ENCODE measurements at regions not wholly inside any gene's neighbourhood (a gene's known extent, or its start where the extent isn't known, plus 50 kb on each side); places are given as distances from the start of the nearest gene placed in this dataset.
A peak's percentile ranks its signal among the peaks of the same experiment; 100 is the strongest.

- FAIRE-seq: no peak
- DNase-seq (ENCODE audit: insufficient read length, low spot score): no peak
- TF ChIP-seq POLR2A (IDR thresholded peaks at IDR 0.05; ENCODE audit: low read depth, low read length): no peak
These were observed 65.3 kb downstream of the METRNL start for GRCh38 chr17:83144421-83145357.

GRCh38 chr17:83145358-83145738 is 65.9 kb downstream of the METRNL start:
- no peak for TF ChIP-seq POLR2A (IDR thresholded peaks at IDR 0.05; ENCODE audit: low read depth, low read length)
- no peak for DNase-seq (ENCODE audit: insufficient read length, low spot score)
- no peak for FAIRE-seq

- FAIRE-seq (no peak), DNase-seq (ENCODE audit: insufficient read length, low spot score) (no peak)
- no peak for TF ChIP-seq POLR2A (IDR thresholded peaks at IDR 0.05; ENCODE audit: low read depth, low read length)
These were observed 66.4 kb downstream of the METRNL start for GRCh38 chr17:83145831-83146230.

- TF ChIP-seq POLR2A (IDR thresholded peaks at IDR 0.05; ENCODE audit: low read depth, low read length): no peak
- no peak for DNase-seq (ENCODE audit: insufficient read length, low spot score)
- no peak for FAIRE-seq
These were observed 66.9 kb downstream of the METRNL start for GRCh38 chr17:83146347-83146746.

- no peak for FAIRE-seq
- DNase-seq (ENCODE audit: insufficient read length, low spot score): no peak
- TF ChIP-seq POLR2A (IDR thresholded peaks at IDR 0.05; ENCODE audit: low read depth, low read length): no peak
These were observed 67.9 kb downstream of the METRNL start for GRCh38 chr17:83147280-83147679.

- TF ChIP-seq POLR2A (IDR thresholded peaks at IDR 0.05; ENCODE audit: low read depth, low read length): 0 out of 2 replicates have a peak, but pooled peaks have one; percentile 11
- no peak for FAIRE-seq
- no peak for DNase-seq (ENCODE audit: insufficient read length, low spot score)
These were observed 69.1 kb downstream of the METRNL start for GRCh38 chr17:83148317-83149028.

- no peak for FAIRE-seq
- DNase-seq (ENCODE audit: insufficient read length, low spot score): no peak
- no peak for TF ChIP-seq POLR2A (IDR thresholded peaks at IDR 0.05; ENCODE audit: low read depth, low read length)
These were observed 69.8 kb downstream of the METRNL start for GRCh38 chr17:83149029-83149725.

- TF ChIP-seq POLR2A (IDR thresholded peaks at IDR 0.05; ENCODE audit: low read depth, low read length): no peak
- DNase-seq (ENCODE audit: insufficient read length, low spot score) (no peak), FAIRE-seq (no peak)
These were observed 70.4 kb downstream of the METRNL start for GRCh38 chr17:83149761-83150251.

GRCh38 chr17:83150369-83151055 is 71.1 kb downstream of the METRNL start:
- FAIRE-seq (no peak), DNase-seq (ENCODE audit: insufficient read length, low spot score) (no peak)
- TF ChIP-seq POLR2A (IDR thresholded peaks at IDR 0.05; ENCODE audit: low read depth, low read length): no peak

- no peak for TF ChIP-seq POLR2A (IDR thresholded peaks at IDR 0.05; ENCODE audit: low read depth, low read length)
- DNase-seq (ENCODE audit: insufficient read length, low spot score) (no peak), FAIRE-seq (no peak)
These were observed 71.6 kb downstream of the METRNL start for GRCh38 chr17:83151056-83151441.

- FAIRE-seq (no peak), DNase-seq (ENCODE audit: insufficient read length, low spot score) (no peak)
- TF ChIP-seq POLR2A (IDR thresholded peaks at IDR 0.05; ENCODE audit: low read depth, low read length): no peak
These were observed 72.2 kb downstream of the METRNL start for GRCh38 chr17:83151442-83152226.

- FAIRE-seq: no peak
These were observed 72.9 kb downstream of the METRNL start for GRCh38 chr17:83152227-83152744.

More at GRCh38 chr17:83152227-83152744, 72.9 kb downstream of the METRNL start:
- no peak for DNase-seq (ENCODE audit: insufficient read length, low spot score)
- TF ChIP-seq POLR2A (IDR thresholded peaks at IDR 0.05; ENCODE audit: low read depth, low read length): no peak
